SJCRH30 (cell line): ENCODE measurements at regions not wholly inside any gene's neighbourhood (a gene's known extent, or its start where the extent isn't known, plus 50 kb on each side); places are given as distances from the start of the nearest gene placed in this dataset.
A peak's percentile ranks its signal among the peaks of the same experiment; 100 is the strongest.

Experiments used
- DNase-seq, 2 experiments: peaks; one replicate each; pipeline ENCODE4 v3.0.0-alpha.2; 2015 to 2020
- H3K27ac ChIP-seq: fragments of 250-450 bp; sonication (Bioruptor Pico); 2 replicates; pipeline ENCODE4 v1.5.1; 2020; ENCODE audit warnings: mild to moderate bottlenecking, moderate library complexity
- H3K27me3 ChIP-seq: fragments of 250-450 bp; sonication (Bioruptor Pico); 2 replicates; pipeline ENCODE4 v1.5.1; 2020; ENCODE audit warnings: mild to moderate bottlenecking, moderate library complexity
- H3K36me3 ChIP-seq: fragments of 250-450 bp; sonication (Bioruptor Pico); 2 replicates; pipeline ENCODE4 v1.5.1; 2020; ENCODE audit warnings: mild to moderate bottlenecking, moderate library complexity
- H3K4me1 ChIP-seq: fragments of 250-450 bp; sonication (Bioruptor Pico); 2 replicates; pipeline ENCODE4 v1.5.1; 2020; ENCODE audit warnings: mild to moderate bottlenecking, moderate library complexity
- H3K4me3 ChIP-seq: fragments of 250-450 bp; sonication (Bioruptor Pico); 2 replicates; pipeline ENCODE4 v1.5.1; 2020; ENCODE audit warnings: mild to moderate bottlenecking, moderate library complexity
- H3K9me3 ChIP-seq: fragments of 250-450 bp; sonication (Bioruptor Pico); replicated peaks from 2 replicates; pipeline ENCODE4 v1.5.1; 2020; ENCODE audit warnings: mild to moderate bottlenecking, moderate library complexity

DNA sequence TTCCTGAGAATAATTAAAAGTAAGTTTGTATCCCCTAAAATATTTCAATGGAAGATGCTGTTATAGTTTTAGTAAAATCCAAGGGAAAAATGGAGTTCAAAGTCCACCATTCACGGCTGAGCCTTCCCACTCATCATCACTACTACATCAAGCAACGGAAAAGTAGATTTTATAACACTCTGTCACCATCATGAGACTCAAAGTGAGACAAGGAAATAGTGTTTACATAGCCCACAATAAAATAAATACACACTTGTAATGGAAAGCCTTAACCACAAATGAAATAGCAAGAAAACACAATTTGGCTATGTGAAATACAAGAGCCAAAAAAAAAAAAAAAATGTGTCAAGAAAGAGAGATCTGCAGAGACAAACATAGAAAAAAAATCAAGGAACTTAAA lies 569.9 kb upstream of the REG3G start:
- Histone ChIP-seq H3K27me3 (0 out of 2 replicates have a peak, but pooled peaks cover 3% of the 10 kb centered on the region), H3K27ac (no peak overlapping the region), H3K4me1 (no peaks in the 10 kb centered on the region), H3K9me3 (no peaks in the 10 kb centered on the region), H3K4me3 (no peak overlapping the region), H3K36me3 (no peaks in the 10 kb centered on the region)
- no peak for DNase-seq

DNA sequence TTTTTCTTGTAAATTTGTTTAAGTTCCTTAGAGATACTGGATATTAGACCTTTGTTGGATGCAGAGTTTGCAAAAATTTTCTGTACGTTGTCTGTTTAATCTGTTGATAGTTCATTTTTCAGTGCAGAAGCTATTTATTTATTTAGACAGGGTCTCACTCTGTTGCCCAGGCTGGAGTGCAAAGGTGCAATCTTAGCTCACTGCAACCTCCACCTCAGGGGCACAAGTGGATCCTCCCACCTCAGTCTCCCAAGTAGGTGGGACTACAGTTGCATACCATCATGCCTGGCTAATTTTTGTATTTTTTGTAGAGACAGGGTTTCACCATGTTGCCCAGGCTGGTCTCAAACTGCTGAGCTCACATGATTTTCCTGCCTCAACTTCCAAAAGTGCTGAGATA lies 568.2 kb upstream of the REG3G start:
- Histone ChIP-seq H3K9me3 (no peaks in the 10 kb centered on the region), H3K36me3 (no peaks in the 10 kb centered on the region), H3K4me1 (no peaks in the 10 kb centered on the region), H3K27me3 (no peaks in the 10 kb centered on the region), H3K4me3 (no peak overlapping the region), H3K27ac (no peak overlapping the region)
- no peak for DNase-seq

DNA sequence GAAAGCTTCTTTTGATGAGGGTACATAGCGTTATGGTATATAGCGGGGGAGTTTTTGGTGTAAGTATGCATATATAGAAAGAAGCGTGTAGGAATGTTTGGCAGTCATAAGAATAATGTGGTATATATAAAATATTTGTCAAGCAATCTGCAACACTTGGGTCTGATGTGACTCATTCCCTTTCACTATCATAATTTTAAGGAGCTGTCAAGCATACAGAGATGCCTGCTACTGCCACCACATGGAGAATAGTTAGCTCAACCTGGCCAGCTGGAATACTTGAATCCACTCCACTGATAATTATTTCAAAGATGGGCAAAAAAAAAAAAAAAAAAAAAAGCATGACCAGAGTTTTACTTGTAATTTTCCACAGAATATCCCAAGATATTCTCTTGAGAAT lies 559.8 kb upstream of the REG3G start:
- no peak for DNase-seq
- H3K4me3 ChIP-seq = no peak overlapping the region
- no peaks in the 10 kb centered on the region for H3K9me3 ChIP-seq
- H3K36me3 ChIP-seq = no peaks in the 10 kb centered on the region
- no peaks in the 10 kb centered on the region; the same call in 1 of the 2 replicates for H3K27me3 ChIP-seq
- no peak overlapping the region for H3K27ac ChIP-seq
- H3K4me1 ChIP-seq = no peaks in the 10 kb centered on the region

DNA sequence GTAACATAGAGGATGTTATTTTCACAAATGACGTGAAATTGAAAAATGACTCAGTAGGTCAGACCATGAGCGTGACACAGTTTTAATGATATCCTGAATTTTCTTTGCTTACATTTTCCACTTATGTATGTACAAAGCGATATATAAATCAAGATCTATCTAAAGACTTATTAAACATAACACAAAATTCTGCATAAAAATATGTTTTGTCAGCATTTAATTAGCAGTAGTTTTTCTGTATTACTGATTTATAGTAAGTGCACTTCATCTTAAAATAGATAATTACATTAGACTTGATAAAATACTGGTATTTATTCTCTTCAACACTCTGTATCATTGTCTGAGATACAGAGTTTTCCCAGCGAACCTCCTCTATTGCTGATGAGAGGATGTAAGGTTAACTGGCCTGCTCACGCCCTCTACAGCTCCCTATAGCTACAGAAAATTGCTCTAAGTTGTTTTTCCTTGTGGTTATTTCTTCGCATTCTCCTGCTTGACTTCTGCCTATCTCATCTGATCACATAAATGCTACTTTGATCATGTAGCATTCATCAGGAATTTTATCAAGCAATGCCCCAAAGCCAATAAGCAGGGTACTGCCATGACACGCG lies 548.8 kb upstream of the REG3G start:
- no peak overlapping the region for H3K4me3 ChIP-seq
- no peaks in the 10 kb centered on the region for H3K9me3 ChIP-seq
- H3K4me1 ChIP-seq = no peaks in the 10 kb centered on the region
- H3K27me3 ChIP-seq = no peaks in the 10 kb centered on the region
- H3K27ac ChIP-seq = no peak overlapping the region
- no peaks in the 10 kb centered on the region for H3K36me3 ChIP-seq
- DNase-seq = no peak

DNA sequence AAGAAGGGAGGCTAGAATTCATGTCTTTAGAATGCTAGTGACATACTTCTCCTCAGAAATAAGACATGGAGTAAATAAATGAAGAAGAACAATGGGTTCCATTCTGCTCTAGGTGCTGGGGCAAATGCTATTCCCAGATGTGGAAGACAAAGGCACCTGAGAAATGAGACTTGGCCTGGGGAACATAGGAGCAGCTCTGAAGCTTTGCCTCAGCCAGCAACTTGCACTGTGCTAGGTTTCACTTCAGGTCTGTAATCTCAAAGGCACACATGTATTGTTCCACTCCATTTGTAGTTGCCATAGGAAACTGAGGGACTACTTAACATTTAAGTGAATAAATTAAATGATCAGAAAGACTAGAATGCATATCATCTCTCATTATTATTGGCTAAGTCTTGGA lies 538.9 kb upstream of the REG3G start:
- no peaks in the 10 kb centered on the region for H3K27me3 ChIP-seq
- H3K9me3 ChIP-seq = no peaks in the 10 kb centered on the region
- H3K27ac ChIP-seq = no peak overlapping the region
- H3K36me3 ChIP-seq = no peaks in the 10 kb centered on the region
- no peak overlapping the region for H3K4me3 ChIP-seq
- H3K4me1 ChIP-seq = no peaks in the 10 kb centered on the region
- DNase-seq = no peak

DNA sequence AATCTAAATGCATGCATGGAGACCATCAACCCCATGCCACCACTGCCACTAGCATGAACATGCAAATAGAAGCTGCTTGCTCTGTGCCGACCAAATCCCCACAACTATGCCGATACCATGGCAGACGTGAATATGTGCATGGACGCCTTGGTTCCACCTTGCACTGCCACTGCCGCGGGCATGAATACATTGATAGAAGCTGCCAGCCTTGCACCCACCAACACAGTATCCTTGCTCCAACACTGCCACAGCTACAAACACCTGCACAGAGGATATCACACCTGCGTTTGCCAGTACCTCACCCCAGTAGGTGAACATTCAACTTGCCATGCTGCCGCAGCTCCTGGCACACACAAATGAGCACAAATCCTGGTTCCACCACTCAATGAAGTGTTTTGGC lies 527.4 kb upstream of the REG3G start:
- 0 out of 2 replicates have a peak, but pooled peaks cover 3% of the 10 kb centered on the region for H3K27me3 ChIP-seq
- no peaks in the 10 kb centered on the region for H3K9me3 ChIP-seq
- H3K4me1 ChIP-seq = no peaks in the 10 kb centered on the region
- no peaks in the 10 kb centered on the region for H3K36me3 ChIP-seq
- no peak overlapping the region for H3K4me3 ChIP-seq
- no peak overlapping the region for H3K27ac ChIP-seq
- no peak for DNase-seq

DNA sequence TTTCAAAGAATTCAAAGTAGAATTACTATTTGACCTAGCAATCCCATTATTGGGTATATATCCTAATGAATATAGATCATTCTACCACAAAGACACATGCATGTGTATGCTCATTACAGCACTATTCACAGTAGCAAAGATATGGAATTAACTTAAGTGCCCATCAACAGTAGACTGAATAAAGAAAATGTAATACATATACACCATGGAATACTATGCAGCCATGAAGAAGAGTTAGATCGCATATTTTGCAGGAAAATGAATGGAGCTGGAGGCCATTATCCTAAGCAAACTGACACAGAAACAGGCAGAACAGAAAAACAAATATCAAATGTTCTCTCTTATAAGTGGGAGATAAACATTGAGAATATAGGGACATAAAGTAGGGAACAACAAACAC lies 519.2 kb upstream of the REG3G start:
- no peaks in the 10 kb centered on the region for H3K9me3 ChIP-seq
- DNase-seq = no peak
- H3K4me1 ChIP-seq = no peaks in the 10 kb centered on the region
- H3K36me3 ChIP-seq = no peaks in the 10 kb centered on the region
- peaks cover 3% of the 10 kb centered on the region; the same call in 1 of the 2 replicates for H3K27me3 ChIP-seq
- no peak overlapping the region for H3K27ac ChIP-seq
- H3K4me3 ChIP-seq = no peak overlapping the region

DNA sequence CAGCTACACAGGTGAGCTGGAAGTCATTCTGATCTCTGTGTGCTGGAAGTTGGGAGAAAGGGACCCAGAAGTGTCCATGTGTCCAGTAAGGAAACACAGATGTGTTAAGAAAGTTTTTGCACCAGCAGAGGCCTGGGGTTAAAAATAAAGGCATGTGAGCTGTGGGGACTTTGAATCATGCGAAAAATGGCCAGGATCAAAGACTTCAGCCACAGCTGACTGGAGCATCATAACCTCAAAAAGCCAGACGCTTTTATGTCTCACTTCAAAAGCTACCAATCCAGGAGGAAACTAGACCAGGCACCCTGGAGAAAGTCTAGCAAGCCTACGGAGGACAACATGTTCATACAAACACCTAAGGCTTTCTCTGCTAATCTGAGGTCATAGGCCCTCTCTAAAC lies 503.6 kb upstream of the REG3G start:
- Histone ChIP-seq H3K27ac (no peak overlapping the region), H3K4me1 (no peaks in the 10 kb centered on the region), H3K9me3 (no peaks in the 10 kb centered on the region), H3K27me3 (no peaks in the 10 kb centered on the region), H3K36me3 (no peaks in the 10 kb centered on the region), H3K4me3 (no peak overlapping the region)
- DNase-seq = no peak

DNA sequence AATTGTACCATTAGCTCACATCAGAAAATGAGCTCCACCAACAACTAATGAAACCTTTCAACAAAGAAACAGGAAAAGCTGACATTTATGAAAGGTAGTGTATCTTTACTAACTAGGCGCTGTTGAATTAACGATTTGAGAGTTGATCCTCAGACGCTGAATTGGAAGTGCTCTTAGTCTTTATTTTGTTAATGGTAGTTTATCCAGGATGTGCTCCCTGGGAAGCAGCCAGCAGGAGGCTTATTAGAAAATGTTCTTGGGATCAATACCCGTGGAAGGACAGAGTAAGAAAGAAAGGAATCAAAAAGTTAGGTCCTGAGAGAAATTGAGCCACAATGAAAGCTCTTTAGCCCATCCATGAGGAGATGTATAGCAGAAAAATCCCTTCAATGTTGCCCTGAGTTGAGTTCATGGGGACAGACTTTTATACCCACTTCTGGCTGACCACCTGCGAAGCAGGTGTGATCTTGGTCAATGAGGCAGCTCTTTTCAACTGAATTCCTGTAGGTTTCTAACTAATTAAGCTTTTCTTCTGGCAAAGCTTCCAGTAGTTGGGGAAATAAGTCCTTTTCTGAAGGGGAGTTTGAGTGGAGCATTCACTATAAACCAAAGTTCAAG lies 492.6 kb upstream of the REG3G start:
- Histone ChIP-seq H3K27me3 (no peaks in the 10 kb centered on the region), H3K27ac (no peak overlapping the region), H3K9me3 (no peaks in the 10 kb centered on the region), H3K36me3 (no peaks in the 10 kb centered on the region), H3K4me1 (no peaks in the 10 kb centered on the region), H3K4me3 (no peak overlapping the region)
- DNase-seq = no peak

DNA sequence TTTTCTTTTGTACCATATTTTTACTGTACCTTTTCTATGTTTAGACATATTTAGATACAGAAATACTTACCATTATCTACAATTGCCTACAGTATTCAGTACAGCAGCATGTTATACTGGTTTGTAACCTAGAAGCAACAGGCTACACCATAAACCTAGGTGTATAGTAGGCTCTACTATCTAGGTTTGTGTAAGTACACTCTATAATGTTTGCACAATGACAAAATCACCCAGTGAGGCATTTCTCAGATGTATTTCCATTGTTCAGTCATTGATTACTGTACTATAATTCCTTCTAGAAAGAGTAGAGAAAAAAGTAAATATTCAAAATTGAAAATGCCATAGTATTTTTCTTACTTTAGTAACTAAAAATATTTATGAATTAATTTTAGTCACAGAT lies 490.1 kb upstream of the REG3G start:
- no peak overlapping the region for H3K4me3 ChIP-seq
- no peaks in the 10 kb centered on the region for H3K4me1 ChIP-seq
- H3K36me3 ChIP-seq = no peaks in the 10 kb centered on the region
- H3K9me3 ChIP-seq = no peaks in the 10 kb centered on the region
- H3K27ac ChIP-seq = no peak overlapping the region
- no peak for DNase-seq
- H3K27me3 ChIP-seq = no peaks in the 10 kb centered on the region

DNA sequence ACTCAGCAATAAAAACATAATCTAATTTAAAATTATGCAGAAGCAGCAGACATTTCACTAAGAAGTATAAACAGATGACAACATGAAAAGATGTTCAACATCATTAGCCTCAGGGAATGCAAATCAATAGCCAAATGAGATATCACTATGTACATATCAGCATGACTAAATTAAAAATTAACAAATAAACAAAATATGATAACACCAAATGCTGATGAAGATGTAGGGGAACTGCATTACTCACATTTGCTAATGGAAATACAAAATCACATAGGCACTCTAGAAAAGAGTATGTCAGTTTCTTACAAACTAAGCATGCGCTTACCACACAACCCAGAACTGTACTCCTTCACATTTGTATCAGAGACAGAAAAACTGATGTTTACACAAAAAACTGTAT lies 487.2 kb upstream of the REG3G start:
- Histone ChIP-seq H3K27me3 (no peaks in the 10 kb centered on the region), H3K4me1 (no peaks in the 10 kb centered on the region)
- no peak for DNase-seq

DNA sequence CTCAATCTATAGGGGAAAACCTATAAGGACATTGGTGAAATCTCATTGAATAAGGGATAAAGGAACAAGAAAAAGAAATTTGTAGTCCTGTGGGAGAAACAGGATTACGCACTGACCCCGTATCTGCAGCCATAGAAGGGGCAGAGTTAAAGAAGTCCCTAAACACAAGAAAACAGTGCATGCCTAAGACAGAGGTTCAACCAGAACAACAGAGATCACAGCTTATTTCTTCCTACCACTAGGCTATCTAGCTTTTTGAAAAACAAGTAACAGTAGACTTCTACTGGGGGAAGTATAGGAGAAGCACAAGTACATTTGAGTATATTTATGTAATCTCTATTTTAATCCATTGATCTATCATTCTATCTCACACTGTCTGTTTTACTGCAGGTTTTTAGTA lies 485.2 kb upstream of the REG3G start:
- Histone ChIP-seq H3K36me3 (no peaks in the 10 kb centered on the region), H3K4me1 (no peaks in the 10 kb centered on the region), H3K27me3 (0 out of 2 replicates have a peak, but pooled peaks cover 2% of the 10 kb centered on the region), H3K4me3 (no peak overlapping the region), H3K9me3 (no peaks in the 10 kb centered on the region), H3K27ac (no peak overlapping the region)
- DNase-seq = no peak

More for the DNA sequence above, 487.2 kb upstream of the REG3G start:
- Histone ChIP-seq H3K4me3 (no peak overlapping the region), H3K36me3 (no peaks in the 10 kb centered on the region), H3K9me3 (no peaks in the 10 kb centered on the region), H3K27ac (no peak overlapping the region)

DNA sequence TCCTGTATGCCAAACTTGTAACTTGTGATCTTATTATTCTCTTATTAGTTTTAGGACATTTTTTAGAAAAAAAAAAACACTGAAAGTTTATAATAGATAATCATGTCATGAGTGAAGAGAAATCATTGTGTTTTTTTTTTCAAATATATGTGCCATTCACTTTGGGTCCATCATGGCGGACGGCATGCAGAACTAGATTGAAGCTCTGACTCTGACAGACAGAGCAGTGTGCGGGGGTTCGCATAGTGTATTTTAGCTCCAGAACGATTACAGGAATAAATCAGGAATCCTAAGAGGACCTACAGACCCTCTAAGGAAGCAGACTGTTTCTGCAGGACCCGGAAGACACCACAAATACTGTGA lies 484.4 kb upstream of the REG3G start:
- peak overlapping the region; percentile 31 for H3K4me3 ChIP-seq
- no peak for DNase-seq
- H3K27ac ChIP-seq = no peak overlapping the region
- no peaks in the 10 kb centered on the region for H3K36me3 ChIP-seq
- 0 out of 2 replicates have a peak, but pooled peaks cover 2% of the 10 kb centered on the region for H3K27me3 ChIP-seq
- no peaks in the 10 kb centered on the region for H3K9me3 ChIP-seq
- no peaks in the 10 kb centered on the region for H3K4me1 ChIP-seq

DNA sequence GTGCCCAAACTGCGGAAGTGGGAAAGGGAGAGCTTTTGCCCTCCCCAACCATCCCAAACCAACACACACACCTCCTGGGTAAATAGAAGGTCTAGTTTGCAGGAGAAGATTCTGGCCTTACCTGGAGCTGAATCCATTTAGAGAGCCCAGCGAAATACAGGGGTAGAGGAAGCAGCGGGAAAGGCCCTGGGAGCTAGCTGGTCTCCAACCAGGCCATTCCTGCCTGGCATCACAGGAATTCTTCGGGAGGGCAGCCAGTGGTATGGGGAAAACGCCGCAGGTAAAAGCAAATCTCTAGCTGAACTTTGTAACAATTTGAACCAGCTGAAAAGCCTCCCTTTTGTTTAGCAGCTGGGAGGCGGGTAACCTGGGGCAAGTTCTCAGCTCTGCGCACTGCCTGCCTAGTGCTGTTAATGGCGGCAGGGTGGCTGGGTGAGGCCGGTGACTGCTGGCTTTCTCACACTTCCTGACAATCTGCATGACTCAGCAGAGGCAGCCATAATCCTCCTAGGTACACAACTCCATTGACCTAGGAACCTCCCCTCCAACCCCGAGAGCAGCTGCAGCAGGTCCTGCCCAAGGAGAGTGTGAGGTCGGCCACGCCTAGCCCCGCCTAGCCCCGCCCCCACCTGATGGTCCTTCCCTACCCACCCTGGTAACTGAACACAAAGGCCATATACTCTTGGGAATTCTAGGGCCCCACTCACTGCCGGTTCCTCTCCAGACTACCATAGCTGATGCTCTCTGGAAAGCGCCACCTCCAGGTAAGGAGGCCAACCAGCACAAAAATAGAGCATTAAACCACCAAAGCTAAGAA lies 483.8 kb upstream of the REG3G start:
- Histone ChIP-seq H3K36me3 (no peaks in the 10 kb centered on the region), H3K27ac (no peak overlapping the region), H3K9me3 (no peaks in the 10 kb centered on the region), H3K27me3 (0 out of 2 replicates have a peak, but pooled peaks cover 2% of the 10 kb centered on the region), H3K4me1 (no peaks in the 10 kb centered on the region), H3K4me3 (peak overlapping the region; percentile 31)
- DNase-seq = peak; percentile 20 to 35

DNA sequence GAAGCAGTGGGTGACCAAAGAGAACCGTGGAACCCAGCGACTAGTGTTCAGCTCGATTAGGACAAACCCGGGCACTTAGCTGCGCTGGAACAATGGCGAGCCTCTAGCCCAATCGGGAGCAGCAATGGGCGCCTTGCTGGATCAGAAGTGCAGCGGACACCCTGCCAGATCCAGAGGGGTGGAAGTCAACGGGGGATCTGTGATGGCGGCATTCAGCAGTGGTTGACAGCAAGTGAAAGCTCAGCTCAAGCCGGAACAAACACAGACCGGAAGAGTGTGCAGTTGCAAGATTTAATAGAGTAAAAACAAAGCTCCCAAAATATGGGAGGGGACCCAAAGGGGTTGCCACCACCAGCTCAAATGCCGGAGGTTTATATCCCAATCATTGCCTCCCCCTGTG lies 478.7 kb upstream of the REG3G start:
- Histone ChIP-seq H3K27ac (no peak overlapping the region), H3K9me3 (no peaks in the 10 kb centered on the region), H3K36me3 (no peaks in the 10 kb centered on the region), H3K4me3 (no peak overlapping the region), H3K27me3 (0 out of 2 replicates have a peak, but pooled peaks cover 2% of the 10 kb centered on the region), H3K4me1 (no peaks in the 10 kb centered on the region)
- DNase-seq = no peak
